HEK293 (cell line): ENCODE measurements at regions not wholly inside any gene's neighbourhood (a gene's known extent, or its start where the extent isn't known, plus 50 kb on each side); places are given as distances from the start of the nearest gene placed in this dataset.

Source experiments
- BCL11B ChIP-seq: fragments of 450-650 bp; formaldehyde crosslinking; IDR thresholded peaks from 2 replicates; pipeline ENCODE4 v1.5.1; 2016; ENCODE audit warnings: low read depth, missing biosample characterization, missing genetic modification characterization
- GLI4 ChIP-seq: fragments of 450-650 bp; formaldehyde crosslinking; IDR thresholded peaks from 2 replicates; pipeline ENCODE4 v1.5.1; 2016; ENCODE audit warnings: missing biosample characterization, missing genetic modification characterization
- IKZF3 ChIP-seq: fragments of 450-650 bp; IDR thresholded peaks from 2 replicates; pipeline ENCODE4 v1.5.0; 2018; ENCODE audit warnings: missing biosample characterization, mild to moderate bottlenecking, missing genetic modification characterization, moderate library complexity
- TCF7L2 ChIP-seq: IDR thresholded peaks from 2 replicates; pipeline ENCODE4 v1.6.1; 2011; ENCODE audit warnings: low read depth, mild to moderate bottlenecking, inconsistent platforms, low read length, moderate library complexity, borderline replicate concordance
- ZNF155 ChIP-seq: fragments of 450-650 bp; formaldehyde crosslinking; IDR thresholded peaks from 2 replicates; pipeline ENCODE4 v1.5.1; 2016; ENCODE audit warnings: missing biosample characterization, missing genetic modification characterization
- ZNF221 ChIP-seq: fragments of 450-650 bp; formaldehyde crosslinking; IDR thresholded peaks from 2 replicates; pipeline ENCODE4 v1.5.1; 2017; ENCODE audit warnings: missing biosample characterization, missing genetic modification characterization, borderline replicate concordance
- ZNF248 ChIP-seq: fragments of 450-650 bp; formaldehyde crosslinking; IDR thresholded peaks from 2 replicates; pipeline ENCODE4 v1.5.1; 2017; ENCODE audit warnings: missing biosample characterization, missing genetic modification characterization
- ZNF391 ChIP-seq: fragments of 450-650 bp; formaldehyde crosslinking; IDR thresholded peaks from 2 replicates; pipeline ENCODE4 v1.5.1; 2016; ENCODE audit warnings: low read depth, missing biosample characterization, missing genetic modification characterization, borderline replicate concordance
- ZNF404 ChIP-seq: fragments of 450-650 bp; formaldehyde crosslinking; IDR thresholded peaks from 2 replicates; pipeline ENCODE4 v1.5.1; 2017; ENCODE audit warnings: missing biosample characterization, missing genetic modification characterization
- ZNF416 ChIP-seq: fragments of 450-650 bp; formaldehyde crosslinking; IDR thresholded peaks from 2 replicates; pipeline ENCODE4 v1.5.1; 2016; ENCODE audit warnings: missing biosample characterization, missing genetic modification characterization
- ZNF426 ChIP-seq: fragments of 450-650 bp; formaldehyde crosslinking; IDR thresholded peaks from 2 replicates; pipeline ENCODE4 v1.5.1; 2017; ENCODE audit warnings: missing biosample characterization, missing genetic modification characterization, mild to moderate bottlenecking, inconsistent platforms, moderate library complexity
- ZNF514 ChIP-seq: fragments of 450-650 bp; formaldehyde crosslinking; IDR thresholded peaks from 2 replicates; pipeline ENCODE4 v1.5.1; 2016; ENCODE audit warnings: missing biosample characterization, missing genetic modification characterization
- ZNF571 ChIP-seq: fragments of 450-650 bp; formaldehyde crosslinking; IDR thresholded peaks from 2 replicates; pipeline ENCODE4 v1.5.0; 2017; ENCODE audit warnings: missing biosample characterization, missing genetic modification characterization
- ZNF707 ChIP-seq: fragments of 450-650 bp; formaldehyde crosslinking; IDR thresholded peaks from 2 replicates; pipeline ENCODE4 v1.5.1; 2016; ENCODE audit warnings: missing biosample characterization, missing genetic modification characterization
- ZNF776 ChIP-seq: fragments of 450-650 bp; formaldehyde crosslinking; IDR thresholded peaks from 2 replicates; pipeline ENCODE4 v1.5.0; 2017; ENCODE audit warnings: missing biosample characterization, missing genetic modification characterization, borderline replicate concordance
- TF ChIP-seq, protein P1 (sequence below): fragments of 450-650 bp; formaldehyde crosslinking; IDR thresholded peaks from 2 replicates; pipeline ENCODE4 v1.5.1; 2016; ENCODE audit warnings: missing biosample characterization, missing genetic modification characterization
- TF ChIP-seq, protein P2 (sequence below): fragments of 450-650 bp; formaldehyde crosslinking; IDR thresholded peaks from 2 replicates; pipeline ENCODE4 v1.5.1; 2016; ENCODE audit warnings: missing biosample characterization, missing genetic modification characterization
- TF ChIP-seq, protein P3 (sequence below): fragments of 450-650 bp; formaldehyde crosslinking; IDR thresholded peaks from 2 replicates; pipeline ENCODE4 v1.5.1; 2016; ENCODE audit warnings: missing biosample characterization, missing genetic modification characterization
- TF ChIP-seq, protein P4 (sequence below): fragments of 450-650 bp; formaldehyde crosslinking; IDR thresholded peaks from 2 replicates; pipeline ENCODE4 v1.5.1; 2016; ENCODE audit warnings: missing biosample characterization, missing genetic modification characterization
- TF ChIP-seq, protein P5 (sequence below): fragments of 450-650 bp; formaldehyde crosslinking; IDR thresholded peaks from 2 replicates; pipeline ENCODE4 v1.5.1; 2016; ENCODE audit warnings: missing biosample characterization, missing genetic modification characterization
- TF ChIP-seq, protein P6 (sequence below): fragments of 450-650 bp; formaldehyde crosslinking; IDR thresholded peaks from 2 replicates; pipeline ENCODE4 v1.5.1; 2016; ENCODE audit warnings: missing biosample characterization, missing genetic modification characterization
- TF ChIP-seq, protein P7 (sequence below): fragments of 450-650 bp; formaldehyde crosslinking; IDR thresholded peaks from 2 replicates; pipeline ENCODE4 v1.5.1; 2016; ENCODE audit warnings: missing biosample characterization, missing genetic modification characterization
- TF ChIP-seq, protein P8 (sequence below): fragments of 450-650 bp; formaldehyde crosslinking; conservative IDR thresholded peaks from 2 replicates; pipeline ENCODE4 v1.5.1; 2016; ENCODE audit warnings: low read depth, missing biosample characterization, missing genetic modification characterization

DNA sequence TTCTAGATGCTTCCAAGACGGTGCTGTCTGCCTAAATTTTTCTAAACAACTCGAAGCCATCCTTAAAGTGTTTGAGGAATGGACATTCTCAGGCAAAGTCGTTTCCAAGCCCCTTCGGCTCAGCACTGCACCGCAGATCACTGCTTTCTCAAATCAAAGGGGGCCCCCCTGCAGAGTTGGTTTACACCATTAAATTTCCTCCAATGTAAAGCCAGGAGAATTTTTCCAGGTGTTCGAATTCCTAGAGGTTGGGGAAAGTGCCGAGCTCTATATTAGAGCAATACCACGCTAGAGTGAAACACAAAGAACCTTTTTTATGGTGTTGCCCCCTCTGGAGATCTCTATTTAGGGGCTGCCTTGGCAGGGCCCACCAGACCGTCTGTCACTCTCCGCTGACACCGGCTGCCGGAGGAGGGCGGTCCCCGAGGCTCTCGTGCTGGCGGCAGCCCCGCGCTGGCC is 277.9 kb upstream of the NR2F2 start (continued):
- TF ChIP-seq, protein P1, sequence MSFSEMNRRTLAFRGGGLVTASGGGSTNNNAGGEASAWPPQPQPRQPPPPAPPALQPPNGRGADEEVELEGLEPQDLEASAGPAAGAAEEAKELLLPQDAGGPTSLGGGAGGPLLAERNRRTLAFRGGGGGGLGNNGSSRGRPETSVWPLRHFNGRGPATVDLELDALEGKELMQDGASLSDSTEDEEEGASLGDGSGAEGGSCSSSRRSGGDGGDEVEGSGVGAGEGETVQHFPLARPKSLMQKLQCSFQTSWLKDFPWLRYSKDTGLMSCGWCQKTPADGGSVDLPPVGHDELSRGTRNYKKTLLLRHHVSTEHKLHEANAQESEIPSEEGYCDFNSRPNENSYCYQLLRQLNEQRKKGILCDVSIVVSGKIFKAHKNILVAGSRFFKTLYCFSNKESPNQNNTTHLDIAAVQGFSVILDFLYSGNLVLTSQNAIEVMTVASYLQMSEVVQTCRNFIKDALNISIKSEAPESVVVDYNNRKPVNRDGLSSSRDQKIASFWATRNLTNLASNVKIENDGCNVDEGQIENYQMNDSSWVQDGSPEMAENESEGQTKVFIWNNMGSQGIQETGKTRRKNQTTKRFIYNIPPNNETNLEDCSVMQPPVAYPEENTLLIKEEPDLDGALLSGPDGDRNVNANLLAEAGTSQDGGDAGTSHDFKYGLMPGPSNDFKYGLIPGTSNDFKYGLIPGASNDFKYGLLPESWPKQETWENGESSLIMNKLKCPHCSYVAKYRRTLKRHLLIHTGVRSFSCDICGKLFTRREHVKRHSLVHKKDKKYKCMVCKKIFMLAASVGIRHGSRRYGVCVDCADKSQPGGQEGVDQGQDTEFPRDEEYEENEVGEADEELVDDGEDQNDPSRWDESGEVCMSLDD, result no peak
- TF ChIP-seq ZNF426 (no peak), ZNF514 (tag by site-specific recombination) (no peak), ZNF571 (tag by site-specific recombination) (no peak), ZNF776 (tag by site-specific recombination) (no peak), ZNF391 (no peak), ZNF248 (tag by site-specific recombination) (no peak), ZNF416 (tag by site-specific recombination) (no peak), IKZF3 (tag by site-specific recombination) (peak; percentile 21; the same call in 1 of the 2 replicates), ZNF155 (no peak), TCF7L2 (peak; percentile 18; the same call in 1 of the 2 replicates), ZNF221 (tag by site-specific recombination) (no peak), GLI4 (tag by site-specific recombination) (no peak), BCL11B (no peak), ZNF404 (tag by site-specific recombination) (no peak), ZNF707 (tag by site-specific recombination) (no peak)
- TF ChIP-seq, protein P2, sequence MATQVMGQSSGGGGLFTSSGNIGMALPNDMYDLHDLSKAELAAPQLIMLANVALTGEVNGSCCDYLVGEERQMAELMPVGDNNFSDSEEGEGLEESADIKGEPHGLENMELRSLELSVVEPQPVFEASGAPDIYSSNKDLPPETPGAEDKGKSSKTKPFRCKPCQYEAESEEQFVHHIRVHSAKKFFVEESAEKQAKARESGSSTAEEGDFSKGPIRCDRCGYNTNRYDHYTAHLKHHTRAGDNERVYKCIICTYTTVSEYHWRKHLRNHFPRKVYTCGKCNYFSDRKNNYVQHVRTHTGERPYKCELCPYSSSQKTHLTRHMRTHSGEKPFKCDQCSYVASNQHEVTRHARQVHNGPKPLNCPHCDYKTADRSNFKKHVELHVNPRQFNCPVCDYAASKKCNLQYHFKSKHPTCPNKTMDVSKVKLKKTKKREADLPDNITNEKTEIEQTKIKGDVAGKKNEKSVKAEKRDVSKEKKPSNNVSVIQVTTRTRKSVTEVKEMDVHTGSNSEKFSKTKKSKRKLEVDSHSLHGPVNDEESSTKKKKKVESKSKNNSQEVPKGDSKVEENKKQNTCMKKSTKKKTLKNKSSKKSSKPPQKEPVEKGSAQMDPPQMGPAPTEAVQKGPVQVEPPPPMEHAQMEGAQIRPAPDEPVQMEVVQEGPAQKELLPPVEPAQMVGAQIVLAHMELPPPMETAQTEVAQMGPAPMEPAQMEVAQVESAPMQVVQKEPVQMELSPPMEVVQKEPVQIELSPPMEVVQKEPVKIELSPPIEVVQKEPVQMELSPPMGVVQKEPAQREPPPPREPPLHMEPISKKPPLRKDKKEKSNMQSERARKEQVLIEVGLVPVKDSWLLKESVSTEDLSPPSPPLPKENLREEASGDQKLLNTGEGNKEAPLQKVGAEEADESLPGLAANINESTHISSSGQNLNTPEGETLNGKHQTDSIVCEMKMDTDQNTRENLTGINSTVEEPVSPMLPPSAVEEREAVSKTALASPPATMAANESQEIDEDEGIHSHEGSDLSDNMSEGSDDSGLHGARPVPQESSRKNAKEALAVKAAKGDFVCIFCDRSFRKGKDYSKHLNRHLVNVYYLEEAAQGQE (tag by site-specific recombination), result no peak
- TF ChIP-seq, protein P3, sequence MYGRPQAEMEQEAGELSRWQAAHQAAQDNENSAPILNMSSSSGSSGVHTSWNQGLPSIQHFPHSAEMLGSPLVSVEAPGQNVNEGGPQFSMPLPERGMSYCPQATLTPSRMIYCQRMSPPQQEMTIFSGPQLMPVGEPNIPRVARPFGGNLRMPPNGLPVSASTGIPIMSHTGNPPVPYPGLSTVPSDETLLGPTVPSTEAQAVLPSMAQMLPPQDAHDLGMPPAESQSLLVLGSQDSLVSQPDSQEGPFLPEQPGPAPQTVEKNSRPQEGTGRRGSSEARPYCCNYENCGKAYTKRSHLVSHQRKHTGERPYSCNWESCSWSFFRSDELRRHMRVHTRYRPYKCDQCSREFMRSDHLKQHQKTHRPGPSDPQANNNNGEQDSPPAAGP (tag by site-specific recombination), result no peak
- TF ChIP-seq, protein P4, sequence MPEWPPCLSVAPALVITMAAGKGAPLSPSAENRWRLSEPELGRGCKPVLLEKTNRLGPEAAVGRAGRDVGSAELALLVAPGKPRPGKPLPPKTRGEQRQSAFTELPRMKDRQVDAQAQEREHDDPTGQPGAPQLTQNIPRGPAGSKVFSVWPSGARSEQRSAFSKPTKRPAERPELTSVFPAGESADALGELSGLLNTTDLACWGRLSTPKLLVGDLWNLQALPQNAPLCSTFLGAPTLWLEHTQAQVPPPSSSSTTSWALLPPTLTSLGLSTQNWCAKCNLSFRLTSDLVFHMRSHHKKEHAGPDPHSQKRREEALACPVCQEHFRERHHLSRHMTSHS, result no peak
- TF ChIP-seq, protein P5, sequence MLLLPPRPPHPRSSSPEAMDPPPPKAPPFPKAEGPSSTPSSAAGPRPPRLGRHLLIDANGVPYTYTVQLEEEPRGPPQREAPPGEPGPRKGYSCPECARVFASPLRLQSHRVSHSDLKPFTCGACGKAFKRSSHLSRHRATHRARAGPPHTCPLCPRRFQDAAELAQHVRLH (tag by site-specific recombination), result no peak
- TF ChIP-seq, protein P6, sequence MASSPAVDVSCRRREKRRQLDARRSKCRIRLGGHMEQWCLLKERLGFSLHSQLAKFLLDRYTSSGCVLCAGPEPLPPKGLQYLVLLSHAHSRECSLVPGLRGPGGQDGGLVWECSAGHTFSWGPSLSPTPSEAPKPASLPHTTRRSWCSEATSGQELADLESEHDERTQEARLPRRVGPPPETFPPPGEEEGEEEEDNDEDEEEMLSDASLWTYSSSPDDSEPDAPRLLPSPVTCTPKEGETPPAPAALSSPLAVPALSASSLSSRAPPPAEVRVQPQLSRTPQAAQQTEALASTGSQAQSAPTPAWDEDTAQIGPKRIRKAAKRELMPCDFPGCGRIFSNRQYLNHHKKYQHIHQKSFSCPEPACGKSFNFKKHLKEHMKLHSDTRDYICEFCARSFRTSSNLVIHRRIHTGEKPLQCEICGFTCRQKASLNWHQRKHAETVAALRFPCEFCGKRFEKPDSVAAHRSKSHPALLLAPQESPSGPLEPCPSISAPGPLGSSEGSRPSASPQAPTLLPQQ (tag by site-specific recombination), result peak; percentile 94
- TF ChIP-seq, protein P7, sequence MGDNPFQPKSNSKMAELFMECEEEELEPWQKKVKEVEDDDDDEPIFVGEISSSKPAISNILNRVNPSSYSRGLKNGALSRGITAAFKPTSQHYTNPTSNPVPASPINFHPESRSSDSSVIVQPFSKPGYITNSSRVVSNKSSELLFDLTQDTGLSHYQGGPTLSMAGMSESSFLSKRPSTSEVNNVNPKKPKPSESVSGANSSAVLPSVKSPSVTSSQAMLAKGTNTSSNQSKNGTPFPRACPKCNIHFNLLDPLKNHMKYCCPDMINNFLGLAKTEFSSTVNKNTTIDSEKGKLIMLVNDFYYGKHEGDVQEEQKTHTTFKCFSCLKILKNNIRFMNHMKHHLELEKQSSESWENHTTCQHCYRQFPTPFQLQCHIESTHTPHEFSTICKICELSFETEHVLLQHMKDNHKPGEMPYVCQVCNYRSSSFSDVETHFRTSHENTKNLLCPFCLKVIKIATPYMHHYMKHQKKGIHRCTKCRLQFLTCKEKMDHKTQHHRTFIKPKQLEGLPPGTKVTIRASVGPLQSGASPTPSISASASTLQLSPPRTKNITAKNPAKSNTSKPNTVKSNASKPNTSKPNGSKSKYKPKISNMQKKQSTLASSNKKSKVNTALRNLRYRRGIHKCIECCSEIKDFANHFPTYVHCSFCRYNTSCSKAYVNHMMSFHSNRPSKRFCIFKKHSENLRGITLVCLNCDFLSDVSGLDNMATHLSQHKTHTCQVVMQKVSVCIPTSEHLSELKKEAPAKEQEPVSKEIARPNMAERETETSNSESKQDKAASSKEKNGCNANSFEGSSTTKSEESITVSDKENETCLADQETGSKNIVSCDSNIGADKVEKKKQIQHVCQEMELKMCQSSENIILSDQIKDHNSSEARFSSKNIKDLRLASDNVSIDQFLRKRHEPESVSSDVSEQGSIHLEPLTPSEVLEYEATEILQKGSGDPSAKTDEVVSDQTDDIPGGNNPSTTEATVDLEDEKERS, result no peak
- TF ChIP-seq, protein P8, sequence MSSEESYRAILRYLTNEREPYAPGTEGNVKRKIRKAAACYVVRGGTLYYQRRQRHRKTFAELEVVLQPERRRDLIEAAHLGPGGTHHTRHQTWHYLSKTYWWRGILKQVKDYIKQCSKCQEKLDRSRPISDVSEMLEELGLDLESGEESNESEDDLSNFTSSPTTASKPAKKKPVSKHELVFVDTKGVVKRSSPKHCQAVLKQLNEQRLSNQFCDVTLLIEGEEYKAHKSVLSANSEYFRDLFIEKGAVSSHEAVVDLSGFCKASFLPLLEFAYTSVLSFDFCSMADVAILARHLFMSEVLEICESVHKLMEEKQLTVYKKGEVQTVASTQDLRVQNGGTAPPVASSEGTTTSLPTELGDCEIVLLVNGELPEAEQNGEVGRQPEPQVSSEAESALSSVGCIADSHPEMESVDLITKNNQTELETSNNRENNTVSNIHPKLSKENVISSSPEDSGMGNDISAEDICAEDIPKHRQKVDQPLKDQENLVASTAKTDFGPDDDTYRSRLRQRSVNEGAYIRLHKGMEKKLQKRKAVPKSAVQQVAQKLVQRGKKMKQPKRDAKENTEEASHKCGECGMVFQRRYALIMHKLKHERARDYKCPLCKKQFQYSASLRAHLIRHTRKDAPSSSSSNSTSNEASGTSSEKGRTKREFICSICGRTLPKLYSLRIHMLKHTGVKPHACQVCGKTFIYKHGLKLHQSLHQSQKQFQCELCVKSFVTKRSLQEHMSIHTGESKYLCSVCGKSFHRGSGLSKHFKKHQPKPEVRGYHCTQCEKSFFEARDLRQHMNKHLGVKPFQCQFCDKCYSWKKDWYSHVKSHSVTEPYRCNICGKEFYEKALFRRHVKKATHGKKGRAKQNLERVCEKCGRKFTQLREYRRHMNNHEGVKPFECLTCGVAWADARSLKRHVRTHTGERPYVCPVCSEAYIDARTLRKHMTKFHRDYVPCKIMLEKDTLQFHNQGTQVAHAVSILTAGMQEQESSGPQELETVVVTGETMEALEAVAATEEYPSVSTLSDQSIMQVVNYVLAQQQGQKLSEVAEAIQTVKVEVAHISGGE, result no peak
